ENCODE measurements at regions not wholly inside any gene's neighbourhood (a gene's known extent, or its start where the extent isn't known, plus 50 kb on each side); places are given as distances from the start of the nearest gene placed in this dataset.

DNA sequence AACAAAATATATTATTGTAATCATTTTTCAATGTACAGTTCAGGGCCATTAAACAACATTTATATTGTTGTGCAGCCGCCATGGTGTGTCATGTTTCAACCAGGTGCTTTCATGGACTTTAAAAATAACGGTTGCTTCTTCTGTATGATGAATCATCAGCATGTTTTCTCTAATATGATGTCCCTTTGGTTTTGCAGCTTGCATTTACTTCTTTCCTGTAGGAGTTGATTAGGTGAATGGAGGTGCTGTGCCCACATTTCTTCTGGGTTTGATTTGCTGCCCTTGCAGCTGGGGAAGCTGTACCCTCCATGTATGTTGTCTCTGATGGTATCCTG lies 54.9 kb upstream of the TULP4 start:
- Histone ChIP-seq H3K27ac (ENCODE audit: control insufficient read depth, insufficient read depth) (no peak overlapping the region), H3K27me3 (replicated peaks in 1 of 2; ENCODE audit: control insufficient read depth in 2 of 2, insufficient read depth in 2 of 2, low read length in 1 of 2) (no peaks in the 10 kb centered on the region), H4K20me1 (ENCODE audit: control insufficient read depth, insufficient read depth) (no peaks in the 10 kb centered on the region), H3K4me2 (ENCODE audit: control insufficient read depth, insufficient read depth) (no peak overlapping the region), H3K9ac (ENCODE audit: control insufficient read depth, insufficient read depth, low read length) (no peak overlapping the region), H3K4me1 (ENCODE audit: control insufficient read depth, insufficient read depth, low read length) (no peaks in the 10 kb centered on the region), H3K79me2 (ENCODE audit: control insufficient read depth, insufficient read depth, low read length) (peaks cover 13% of the 10 kb centered on the region), H3K9me3 (replicated peaks; ENCODE audit: control insufficient read depth, insufficient read depth, low read length) (no peaks in the 10 kb centered on the region), H3K36me3 (ENCODE audit: control insufficient read depth in 2 of 2, insufficient read depth in 2 of 2, low read length in 1 of 2) (peaks cover 0 to 2% of the 10 kb centered on the region in 2 experiments; a peak in 2 of 4 replicates), H3K4me3 (no peak overlapping the region), H2AFZ (ENCODE audit: control insufficient read depth, low read depth, low read length) (no peak overlapping the region)
- POLR2A ChIA-PET = interaction anchor here (1.7 kb wide), 1 partner anchor 22 kb away, joined by 3 read pairs; no protein-coding TSS in a partner anchor
- RAD21 ChIA-PET (ENCODE audit: unreplicated experiment) = no interaction called here
- BruUV-seq (replicated peaks) = no TSS peak
- DNase-seq (ENCODE audit: low read depth, low spot score) (no peak), FAIRE-seq (no peak), ATAC-seq (no peak)
- in situ Hi-C loops (cut with MboI) = no loop called here
- CTCF ChIA-PET = interaction anchor here (1.2 to 1.6 kb wide), 2 partner anchors 15 to 36 kb away, joined by 4 read pairs; no protein-coding TSS in a partner anchor
- intact Hi-C loops (cut with micrococcal nuclease; ENCODE audit: unreplicated experiment) = no loop called here
- WGBS (ENCODE audit: insufficient coverage, insufficient replicate concordance, low lambda C conversion rate, missing lambda C conversion rate) = 76% methylated on average over 2 of the region's 2 CpGs
- SMC1A ChIA-PET (ENCODE audit: uncharacterized antibody, unreplicated experiment) = no interaction called here
- TF ChIP-seq SPI1 (IDR thresholded peaks at IDR 0.05; ENCODE audit: borderline replicate concordance, insufficient read depth, low read depth, low read length) (no peak), CREM (IDR thresholded peaks at IDR 0.05; ENCODE audit: low read depth) (no peak), IRF3 (IDR thresholded peaks at IDR 0.05) (no peak), RELB (IDR thresholded peaks at IDR 0.05; ENCODE audit: low read depth) (no peak), YY1 (IDR thresholded peaks at IDR 0.05; ENCODE audit: low read depth, low read length) (no peak), GATAD2B (conservative IDR thresholded peaks at IDR 0.05; ENCODE audit: low read depth) (no peak), SREBF2 (IDR thresholded peaks at IDR 0.05; ENCODE audit: low read length) (no peak), SMAD1 (IDR thresholded peaks at IDR 0.05; ENCODE audit: low read depth, partially characterized antibody) (no peak), RFX5 (IDR thresholded peaks at IDR 0.05; ENCODE audit: low read depth, low read length) (no peak), HDGF (IDR thresholded peaks at IDR 0.05) (no peak)
- TF ChIP-seq, protein P1, sequence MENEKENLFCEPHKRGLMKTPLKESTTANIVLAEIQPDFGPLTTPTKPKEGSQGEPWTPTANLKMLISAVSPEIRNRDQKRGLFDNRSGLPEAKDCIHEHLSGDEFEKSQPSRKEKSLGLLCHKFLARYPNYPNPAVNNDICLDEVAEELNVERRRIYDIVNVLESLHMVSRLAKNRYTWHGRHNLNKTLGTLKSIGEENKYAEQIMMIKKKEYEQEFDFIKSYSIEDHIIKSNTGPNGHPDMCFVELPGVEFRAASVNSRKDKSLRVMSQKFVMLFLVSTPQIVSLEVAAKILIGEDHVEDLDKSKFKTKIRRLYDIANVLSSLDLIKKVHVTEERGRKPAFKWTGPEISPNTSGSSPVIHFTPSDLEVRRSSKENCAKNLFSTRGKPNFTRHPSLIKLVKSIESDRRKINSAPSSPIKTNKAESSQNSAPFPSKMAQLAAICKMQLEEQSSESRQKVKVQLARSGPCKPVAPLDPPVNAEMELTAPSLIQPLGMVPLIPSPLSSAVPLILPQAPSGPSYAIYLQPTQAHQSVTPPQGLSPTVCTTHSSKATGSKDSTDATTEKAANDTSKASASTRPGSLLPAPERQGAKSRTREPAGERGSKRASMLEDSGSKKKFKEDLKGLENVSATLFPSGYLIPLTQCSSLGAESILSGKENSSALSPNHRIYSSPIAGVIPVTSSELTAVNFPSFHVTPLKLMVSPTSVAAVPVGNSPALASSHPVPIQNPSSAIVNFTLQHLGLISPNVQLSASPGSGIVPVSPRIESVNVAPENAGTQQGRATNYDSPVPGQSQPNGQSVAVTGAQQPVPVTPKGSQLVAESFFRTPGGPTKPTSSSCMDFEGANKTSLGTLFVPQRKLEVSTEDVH (IDR thresholded peaks at IDR 0.05; ENCODE audit: low read depth, partially characterized antibody) = no peak
- TF ChIP-seq, protein P2, sequence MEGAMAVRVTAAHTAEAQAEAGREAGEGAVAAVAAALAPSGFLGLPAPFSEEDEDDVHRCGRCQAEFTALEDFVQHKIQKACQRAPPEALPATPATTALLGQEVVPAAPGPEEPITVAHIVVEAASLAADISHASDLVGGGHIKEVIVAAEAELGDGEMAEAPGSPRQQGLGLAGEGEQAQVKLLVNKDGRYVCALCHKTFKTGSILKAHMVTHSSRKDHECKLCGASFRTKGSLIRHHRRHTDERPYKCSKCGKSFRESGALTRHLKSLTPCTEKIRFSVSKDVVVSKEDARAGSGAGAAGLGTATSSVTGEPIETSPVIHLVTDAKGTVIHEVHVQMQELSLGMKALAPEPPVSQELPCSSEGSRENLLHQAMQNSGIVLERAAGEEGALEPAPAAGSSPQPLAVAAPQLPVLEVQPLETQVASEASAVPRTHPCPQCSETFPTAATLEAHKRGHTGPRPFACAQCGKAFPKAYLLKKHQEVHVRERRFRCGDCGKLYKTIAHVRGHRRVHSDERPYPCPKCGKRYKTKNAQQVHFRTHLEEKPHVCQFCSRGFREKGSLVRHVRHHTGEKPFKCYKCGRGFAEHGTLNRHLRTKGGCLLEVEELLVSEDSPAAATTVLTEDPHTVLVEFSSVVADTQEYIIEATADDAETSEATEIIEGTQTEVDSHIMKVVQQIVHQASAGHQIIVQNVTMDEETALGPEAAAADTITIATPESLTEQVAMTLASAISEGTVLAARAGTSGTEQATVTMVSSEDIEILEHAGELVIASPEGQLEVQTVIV (IDR thresholded peaks at IDR 0.05; ENCODE audit: borderline replicate concordance, partially characterized antibody) = no peak
- TF ChIP-seq, protein P3, sequence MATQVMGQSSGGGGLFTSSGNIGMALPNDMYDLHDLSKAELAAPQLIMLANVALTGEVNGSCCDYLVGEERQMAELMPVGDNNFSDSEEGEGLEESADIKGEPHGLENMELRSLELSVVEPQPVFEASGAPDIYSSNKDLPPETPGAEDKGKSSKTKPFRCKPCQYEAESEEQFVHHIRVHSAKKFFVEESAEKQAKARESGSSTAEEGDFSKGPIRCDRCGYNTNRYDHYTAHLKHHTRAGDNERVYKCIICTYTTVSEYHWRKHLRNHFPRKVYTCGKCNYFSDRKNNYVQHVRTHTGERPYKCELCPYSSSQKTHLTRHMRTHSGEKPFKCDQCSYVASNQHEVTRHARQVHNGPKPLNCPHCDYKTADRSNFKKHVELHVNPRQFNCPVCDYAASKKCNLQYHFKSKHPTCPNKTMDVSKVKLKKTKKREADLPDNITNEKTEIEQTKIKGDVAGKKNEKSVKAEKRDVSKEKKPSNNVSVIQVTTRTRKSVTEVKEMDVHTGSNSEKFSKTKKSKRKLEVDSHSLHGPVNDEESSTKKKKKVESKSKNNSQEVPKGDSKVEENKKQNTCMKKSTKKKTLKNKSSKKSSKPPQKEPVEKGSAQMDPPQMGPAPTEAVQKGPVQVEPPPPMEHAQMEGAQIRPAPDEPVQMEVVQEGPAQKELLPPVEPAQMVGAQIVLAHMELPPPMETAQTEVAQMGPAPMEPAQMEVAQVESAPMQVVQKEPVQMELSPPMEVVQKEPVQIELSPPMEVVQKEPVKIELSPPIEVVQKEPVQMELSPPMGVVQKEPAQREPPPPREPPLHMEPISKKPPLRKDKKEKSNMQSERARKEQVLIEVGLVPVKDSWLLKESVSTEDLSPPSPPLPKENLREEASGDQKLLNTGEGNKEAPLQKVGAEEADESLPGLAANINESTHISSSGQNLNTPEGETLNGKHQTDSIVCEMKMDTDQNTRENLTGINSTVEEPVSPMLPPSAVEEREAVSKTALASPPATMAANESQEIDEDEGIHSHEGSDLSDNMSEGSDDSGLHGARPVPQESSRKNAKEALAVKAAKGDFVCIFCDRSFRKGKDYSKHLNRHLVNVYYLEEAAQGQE (IDR thresholded peaks at IDR 0.05; ENCODE audit: low read depth, low read length) = no peak
